ENCODE measurements at regions not wholly inside any gene's neighbourhood (a gene's known extent, or its start where the extent isn't known, plus 50 kb on each side); places are given as distances from the start of the nearest gene placed in this dataset.

- H3K4me1 ChIP-seq (ENCODE audit: control insufficient read depth in 5 of 5, insufficient read depth in 5 of 5, low read length in 5 of 5), result peaks cover 0 to 50% (median 4%) of the 10 kb centered on the region in 5 donors
- no peak for TF ChIP-seq CTCF (IDR thresholded peaks at IDR 0.05; ENCODE audit: control extremely low read depth, extremely low read depth)
- no peaks in the 10 kb centered on the region for H3K27me3 ChIP-seq (ENCODE audit: control insufficient read depth in 3 of 3, insufficient read depth in 3 of 3, low read length in 2 of 3)
- no peaks in the 10 kb centered on the region for H3K36me3 ChIP-seq (ENCODE audit: control insufficient read depth in 4 of 4, insufficient read depth in 4 of 4, low read length in 4 of 4)
- no peak overlapping the region for H3K9ac ChIP-seq (ENCODE audit: insufficient read depth in 1 of 2, low read length in 2 of 2)
- ATAC-seq (ENCODE audit: insufficient read depth, low FRiP score), result no peak
- no peaks in the 10 kb centered on the region for H3K9me3 ChIP-seq (ENCODE audit: control insufficient read depth in 4 of 4, insufficient read depth in 3 of 4, low read length in 3 of 4)
- WGBS, 2 donors, result 74 to 93% methylated on average over 2 of the region's 2 CpGs
- no peak overlapping the region for H3K27ac ChIP-seq (ENCODE audit: low read depth in 1 of 2, low read length in 1 of 2)
- DNase-seq, result peak in 2 of 3 donors; percentile 54 to 65
- no peak overlapping the region for H3K4me3 ChIP-seq
Observed at GRCh38 chr14:71486279-71486678, 445.9 kb upstream of the RGS6 start.

- Histone ChIP-seq H3K9ac (ENCODE audit: insufficient read depth in 1 of 2, low read length in 2 of 2) (no peak overlapping the region), H3K27ac (ENCODE audit: low read depth in 1 of 2, low read length in 1 of 2) (no peak overlapping the region), H3K27me3 (ENCODE audit: control insufficient read depth in 3 of 3, insufficient read depth in 3 of 3, low read length in 2 of 3) (no peaks in the 10 kb centered on the region), H3K4me3 (no peak overlapping the region), H3K9me3 (ENCODE audit: control insufficient read depth in 4 of 4, insufficient read depth in 3 of 4, low read length in 3 of 4) (no peaks in the 10 kb centered on the region), H3K36me3 (ENCODE audit: control insufficient read depth in 4 of 4, insufficient read depth in 4 of 4, low read length in 4 of 4) (no peaks in the 10 kb centered on the region), H3K4me1 (ENCODE audit: control insufficient read depth in 5 of 5, insufficient read depth in 5 of 5, low read length in 5 of 5) (peaks cover 0 to 51% (median 8%) of the 10 kb centered on the region in 5 donors)
- ATAC-seq (ENCODE audit: insufficient read depth, low FRiP score) (no peak), DNase-seq (no peak)
- TF ChIP-seq CTCF (IDR thresholded peaks at IDR 0.05; ENCODE audit: control extremely low read depth, extremely low read depth), result no peak
Observed at GRCh38 chr14:71487449-71487848, 444.8 kb upstream of the RGS6 start.

- Histone ChIP-seq H3K9me3 (ENCODE audit: control insufficient read depth in 4 of 4, insufficient read depth in 3 of 4, low read length in 3 of 4) (no peaks in the 10 kb centered on the region), H3K4me1 (ENCODE audit: control insufficient read depth in 5 of 5, insufficient read depth in 5 of 5, low read length in 5 of 5) (peaks cover 0 to 51% (median 10%) of the 10 kb centered on the region in 5 donors), H3K27me3 (ENCODE audit: control insufficient read depth in 3 of 3, insufficient read depth in 3 of 3, low read length in 2 of 3) (no peaks in the 10 kb centered on the region), H3K9ac (ENCODE audit: insufficient read depth in 1 of 2, low read length in 2 of 2) (no peak overlapping the region), H3K36me3 (ENCODE audit: control insufficient read depth in 4 of 4, insufficient read depth in 4 of 4, low read length in 4 of 4) (no peaks in the 10 kb centered on the region), H3K4me3 (no peak overlapping the region), H3K27ac (ENCODE audit: low read depth in 1 of 2, low read length in 1 of 2) (no peak overlapping the region)
- no peak for TF ChIP-seq CTCF (IDR thresholded peaks at IDR 0.05; ENCODE audit: control extremely low read depth, extremely low read depth)
- DNase-seq, result no peak
- ATAC-seq (ENCODE audit: insufficient read depth, low FRiP score), result no peak
- WGBS, 2 donors, result 81 to 94% methylated on average over 2 of the region's 2 CpGs
Observed at GRCh38 chr14:71487941-71488340, 444.3 kb upstream of the RGS6 start.

GRCh38 chr14:71488703-71489191, 443.5 kb upstream of the RGS6 start:
- ATAC-seq (ENCODE audit: insufficient read depth, low FRiP score), result no peak
- no peak overlapping the region for H3K9ac ChIP-seq (ENCODE audit: insufficient read depth in 1 of 2, low read length in 2 of 2)
- 76 to 88% methylated on average over 4 of the region's 4 CpGs for WGBS, 2 donors
- no peak overlapping the region for H3K4me3 ChIP-seq
- H3K36me3 ChIP-seq (ENCODE audit: control insufficient read depth in 4 of 4, insufficient read depth in 4 of 4, low read length in 4 of 4), result no peaks in the 10 kb centered on the region
- DNase-seq, result peak in 2 of 3 donors; percentile 52 to 59
- H3K27me3 ChIP-seq (ENCODE audit: control insufficient read depth in 3 of 3, insufficient read depth in 3 of 3, low read length in 2 of 3), result no peaks in the 10 kb centered on the region
- peaks cover 0 to 44% (median 10%) of the 10 kb centered on the region in 5 donors for H3K4me1 ChIP-seq (ENCODE audit: control insufficient read depth in 5 of 5, insufficient read depth in 5 of 5, low read length in 5 of 5)
- no peak overlapping the region for H3K27ac ChIP-seq (ENCODE audit: low read depth in 1 of 2, low read length in 1 of 2)
- no peak for TF ChIP-seq CTCF (IDR thresholded peaks at IDR 0.05; ENCODE audit: control extremely low read depth, extremely low read depth)
- no peaks in the 10 kb centered on the region for H3K9me3 ChIP-seq (ENCODE audit: control insufficient read depth in 4 of 4, insufficient read depth in 3 of 4, low read length in 3 of 4)

Data from lung (tissue), 11 donors.